HEK293 (cell line): ENCODE measurements at regions not wholly inside any gene's neighbourhood (a gene's known extent, or its start where the extent isn't known, plus 50 kb on each side); places are given as distances from the start of the nearest gene placed in this dataset.

Experiments used
- CTCF ChIA-PET: fragments of 350-600 bp; formaldehyde crosslinking; extraction: SDS; loops from one replicate; lab custom pipeline; 2021; ENCODE audit warnings: antibody characterized with exemption; lab: Yijun Ruan, JAX
- POLR2A ChIA-PET: fragments of 300-600 bp; formaldehyde crosslinking; extraction: SDS; loops from one replicate; lab custom pipeline; 2020; ENCODE audit warnings: antibody characterized with exemption, inconsistent platforms; lab: Yijun Ruan, JAX
- H3K27ac ChIP-seq: fragments of 200-500 bp; sonication (Bioruptor generic); 2 replicates; pipeline ENCODE4 v1.5.1; 2014; ENCODE audit warnings: low read depth, low read length, control low read depth, inconsistent platforms; ENCODE audit errors: extremely low read depth
- H3K36me3 ChIP-seq, 2 experiments: fragments of 200-500 bp in 1 of 2; sonication (Bioruptor generic) in 1 of 2; 1 replicate in 1 of 2; 2 replicates in 1 of 2; pipeline ENCODE4 v1.5.1; 2014 to 2017; ENCODE audit warnings: inconsistent platforms in 2 of 2, low read length in 2 of 2; ENCODE audit not compliant: control insufficient read depth in 2 of 2, insufficient read depth in 1 of 2
- H3K4me1 ChIP-seq: fragments of 200-500 bp; sonication (Bioruptor generic); 2 replicates; pipeline ENCODE4 v1.5.1; 2014; ENCODE audit warnings: mild to moderate bottlenecking, low read length, inconsistent platforms; ENCODE audit not compliant: control insufficient read depth, insufficient read depth
- H3K4me3 ChIP-seq: 2 replicates; pipeline ENCODE4 v1.5.1; 2011; ENCODE audit warnings: low read depth, mild to moderate bottlenecking, control low read depth, low read length, moderate library complexity
- H3K9me3 ChIP-seq: fragments of 200-500 bp; sonication (Bioruptor generic); 2 replicates; pipeline ENCODE4 v1.5.1; 2014; ENCODE audit warnings: low read depth, low read length, inconsistent platforms; ENCODE audit not compliant: control insufficient read depth, insufficient read depth
- ATF2 ChIP-seq: fragments of 450-650 bp; formaldehyde crosslinking; IDR thresholded peaks from 2 replicates; pipeline ENCODE4 v1.5.1; 2016; ENCODE audit warnings: missing biosample characterization, missing genetic modification characterization, low read depth
- GFI1B ChIP-seq: fragments of 450-650 bp; formaldehyde crosslinking; IDR thresholded peaks from 2 replicates; pipeline ENCODE4 v1.5.1; 2016; ENCODE audit warnings: missing biosample characterization, missing genetic modification characterization
- GLIS2 ChIP-seq: fragments of 450-650 bp; formaldehyde crosslinking; IDR thresholded peaks from 2 replicates; pipeline ENCODE4 v1.5.1; 2016; ENCODE audit warnings: missing biosample characterization, missing genetic modification characterization
- HIC1 ChIP-seq: fragments of 450-650 bp; formaldehyde crosslinking; IDR thresholded peaks from 2 replicates; pipeline ENCODE4 v1.5.1; 2016; ENCODE audit warnings: missing biosample characterization, missing genetic modification characterization
- KLF9 ChIP-seq: fragments of 450-650 bp; formaldehyde crosslinking; IDR thresholded peaks from 2 replicates; pipeline ENCODE4 v1.5.1; 2016; ENCODE audit warnings: missing biosample characterization, missing genetic modification characterization, low read depth
- SCRT2 ChIP-seq: fragments of 450-650 bp; formaldehyde crosslinking; IDR thresholded peaks from 2 replicates; pipeline ENCODE4 v1.5.1; 2016; ENCODE audit warnings: missing biosample characterization, missing genetic modification characterization
- ZBTB49 ChIP-seq: fragments of 450-650 bp; formaldehyde crosslinking; IDR thresholded peaks from 2 replicates; pipeline ENCODE4 v1.5.1; 2016; ENCODE audit warnings: missing biosample characterization, missing genetic modification characterization, low read depth
- ZFP3 ChIP-seq: fragments of 450-650 bp; formaldehyde crosslinking; IDR thresholded peaks from 2 replicates; pipeline ENCODE4 v1.5.1; 2016; ENCODE audit warnings: low read depth, missing biosample characterization, missing genetic modification characterization
- ZNF133 ChIP-seq: fragments of 450-650 bp; formaldehyde crosslinking; IDR thresholded peaks from 2 replicates; pipeline ENCODE4 v1.5.1; 2016; ENCODE audit warnings: missing biosample characterization, missing genetic modification characterization
- ZNF214 ChIP-seq: fragments of 450-650 bp; formaldehyde crosslinking; IDR thresholded peaks from 2 replicates; pipeline ENCODE4 v1.5.1; 2017; ENCODE audit warnings: missing biosample characterization, mild to moderate bottlenecking, missing genetic modification characterization, borderline replicate concordance
- ZNF223 ChIP-seq: fragments of 450-650 bp; formaldehyde crosslinking; IDR thresholded peaks from 2 replicates; pipeline ENCODE4 v1.5.1; 2016; ENCODE audit warnings: missing biosample characterization, missing genetic modification characterization
- ZNF248 ChIP-seq: fragments of 450-650 bp; formaldehyde crosslinking; IDR thresholded peaks from 2 replicates; pipeline ENCODE4 v1.5.1; 2017; ENCODE audit warnings: missing biosample characterization, missing genetic modification characterization
- ZNF423 ChIP-seq: fragments of 450-650 bp; formaldehyde crosslinking; IDR thresholded peaks from 2 replicates; pipeline ENCODE4 v1.5.1; 2016; ENCODE audit warnings: missing biosample characterization, missing genetic modification characterization
- ZNF433 ChIP-seq: fragments of 450-650 bp; formaldehyde crosslinking; IDR thresholded peaks from 2 replicates; pipeline ENCODE4 v1.5.1; 2016; ENCODE audit warnings: missing biosample characterization, missing genetic modification characterization, low read depth
- ZNF596 ChIP-seq: fragments of 450-650 bp; IDR thresholded peaks from 2 replicates; pipeline ENCODE4 v1.5.0; 2018; ENCODE audit warnings: missing biosample characterization, mild to moderate bottlenecking, missing genetic modification characterization, moderate library complexity
- ZNF600 ChIP-seq: fragments of 450-650 bp; formaldehyde crosslinking; IDR thresholded peaks from 2 replicates; pipeline ENCODE4 v1.5.1; 2016; ENCODE audit warnings: missing biosample characterization, missing genetic modification characterization
- ZNF664 ChIP-seq: fragments of 450-650 bp; formaldehyde crosslinking; IDR thresholded peaks from 2 replicates; pipeline ENCODE4 v1.5.1; 2016; ENCODE audit warnings: missing biosample characterization, missing genetic modification characterization
- ZNF670 ChIP-seq: fragments of 450-650 bp; formaldehyde crosslinking; IDR thresholded peaks from 2 replicates; pipeline ENCODE4 v1.5.1; 2016; ENCODE audit warnings: missing biosample characterization, missing genetic modification characterization, low read depth
- ZNF677 ChIP-seq: fragments of 450-650 bp; IDR thresholded peaks from 2 replicates; pipeline ENCODE4 v1.5.0; 2018; ENCODE audit warnings: missing biosample characterization, mild to moderate bottlenecking, missing genetic modification characterization, moderate library complexity
- ZNF76 ChIP-seq: fragments of 450-650 bp; formaldehyde crosslinking; IDR thresholded peaks from 2 replicates; pipeline ENCODE4; 2016; ENCODE audit warnings: low read depth, missing biosample characterization, missing genetic modification characterization, borderline replicate concordance
- ZNF768 ChIP-seq: fragments of 450-650 bp; formaldehyde crosslinking; IDR thresholded peaks from 2 replicates; pipeline ENCODE4 v1.5.1; 2018; ENCODE audit warnings: missing biosample characterization, mild to moderate bottlenecking, missing genetic modification characterization
- ZSCAN16 ChIP-seq: fragments of 450-650 bp; formaldehyde crosslinking; IDR thresholded peaks from 2 replicates; pipeline ENCODE4 v1.5.1; 2016; ENCODE audit warnings: missing biosample characterization, missing genetic modification characterization
- TF ChIP-seq, protein P1 (sequence below): IDR thresholded peaks from 2 replicates; pipeline ENCODE4 v1.6.1; 2011; ENCODE audit warnings: mild to moderate bottlenecking, low read depth, low read length, borderline replicate concordance
- TF ChIP-seq, protein P2 (sequence below): sonication (generic); formaldehyde crosslinking; IDR thresholded peaks from 2 replicates; pipeline ENCODE4 v1.8.1; 2022; ENCODE audit warnings: mild to moderate bottlenecking, moderate library complexity, missing genetic modification reagents
- TF ChIP-seq, protein P3 (sequence below): fragments of 450-650 bp; IDR thresholded peaks from 2 replicates; pipeline ENCODE4 v1.5.1; 2018; ENCODE audit warnings: missing biosample characterization, mild to moderate bottlenecking, missing genetic modification characterization

DNA sequence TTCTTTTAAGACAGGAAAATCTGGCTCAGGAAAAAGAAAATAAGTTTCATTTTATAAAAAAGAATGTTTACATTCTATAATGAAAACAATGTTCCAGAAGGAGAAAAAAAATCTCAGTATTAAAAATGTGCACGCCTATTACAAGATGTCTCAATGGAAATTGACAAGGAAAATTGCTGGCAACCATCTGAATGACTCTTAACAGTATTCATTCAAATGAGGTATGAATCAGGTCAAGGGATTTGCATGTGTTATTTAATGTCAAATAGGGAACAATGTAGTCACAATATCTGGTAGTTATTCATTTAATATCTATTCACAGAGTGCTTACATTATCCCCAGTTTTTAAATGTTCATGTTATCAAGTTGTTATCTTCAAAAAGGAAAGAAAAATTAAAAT is 208.4 kb upstream of the TRAM1L1 start:
- H3K4me3 ChIP-seq = no peak overlapping the region
- no peak overlapping the region for H3K27ac ChIP-seq
- POLR2A ChIA-PET = no interaction called here
- no peaks in the 10 kb centered on the region for H3K4me1 ChIP-seq
- TF ChIP-seq ZBTB49 (tag by site-specific recombination) (no peak), ZFP3 (no peak), ZNF223 (tag by site-specific recombination) (no peak), ZSCAN16 (tag by site-specific recombination) (no peak), ZNF133 (tag by site-specific recombination) (no peak), SCRT2 (tag by site-specific recombination) (no peak), ZNF596 (tag by site-specific recombination) (no peak), KLF9 (tag by site-specific recombination) (no peak), ATF2 (tag by site-specific recombination) (no peak), ZNF433 (tag by site-specific recombination) (no peak), ZNF670 (tag by site-specific recombination) (no peak), ZNF76 (tag by site-specific recombination) (no peak), ZNF664 (tag by site-specific recombination) (no peak), GLIS2 (tag by site-specific recombination) (no peak), ZNF600 (tag by site-specific recombination) (no peak)
- TF ChIP-seq, protein P1, sequence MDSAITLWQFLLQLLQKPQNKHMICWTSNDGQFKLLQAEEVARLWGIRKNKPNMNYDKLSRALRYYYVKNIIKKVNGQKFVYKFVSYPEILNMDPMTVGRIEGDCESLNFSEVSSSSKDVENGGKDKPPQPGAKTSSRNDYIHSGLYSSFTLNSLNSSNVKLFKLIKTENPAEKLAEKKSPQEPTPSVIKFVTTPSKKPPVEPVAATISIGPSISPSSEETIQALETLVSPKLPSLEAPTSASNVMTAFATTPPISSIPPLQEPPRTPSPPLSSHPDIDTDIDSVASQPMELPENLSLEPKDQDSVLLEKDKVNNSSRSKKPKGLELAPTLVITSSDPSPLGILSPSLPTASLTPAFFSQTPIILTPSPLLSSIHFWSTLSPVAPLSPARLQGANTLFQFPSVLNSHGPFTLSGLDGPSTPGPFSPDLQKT = no peak
- TF ChIP-seq, protein P2, sequence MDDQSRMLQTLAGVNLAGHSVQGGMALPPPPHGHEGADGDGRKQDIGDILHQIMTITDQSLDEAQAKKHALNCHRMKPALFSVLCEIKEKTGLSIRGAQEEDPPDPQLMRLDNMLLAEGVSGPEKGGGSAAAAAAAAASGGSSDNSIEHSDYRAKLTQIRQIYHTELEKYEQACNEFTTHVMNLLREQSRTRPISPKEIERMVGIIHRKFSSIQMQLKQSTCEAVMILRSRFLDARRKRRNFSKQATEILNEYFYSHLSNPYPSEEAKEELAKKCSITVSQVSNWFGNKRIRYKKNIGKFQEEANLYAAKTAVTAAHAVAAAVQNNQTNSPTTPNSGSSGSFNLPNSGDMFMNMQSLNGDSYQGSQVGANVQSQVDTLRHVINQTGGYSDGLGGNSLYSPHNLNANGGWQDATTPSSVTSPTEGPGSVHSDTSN (CRISPR knock-in tag) = no peak
- no peaks in the 10 kb centered on the region for H3K36me3 ChIP-seq
- H3K9me3 ChIP-seq = no peaks in the 10 kb centered on the region
- CTCF ChIA-PET = no interaction called here

GRCh38 chr4:117302226-117302625 is 216.8 kb upstream of the TRAM1L1 start:
- ChIA-PET POLR2A (no interaction called here), CTCF (no interaction called here)
- Histone ChIP-seq H3K27ac (no peak overlapping the region), H3K4me3 (no peak overlapping the region), H3K4me1 (no peaks in the 10 kb centered on the region), H3K9me3 (no peaks in the 10 kb centered on the region), H3K36me3 (no peaks in the 10 kb centered on the region)
- TF ChIP-seq GFI1B (no peak), ZNF214 (tag by site-specific recombination) (no peak), SCRT2 (tag by site-specific recombination) (no peak), ATF2 (tag by site-specific recombination) (no peak), ZNF677 (tag by site-specific recombination) (no peak), ZNF423 (tag by site-specific recombination) (no peak), ZNF248 (tag by site-specific recombination) (no peak), HIC1 (no peak), ZNF768 (tag by site-specific recombination) (no peak)
- TF ChIP-seq, protein P3, sequence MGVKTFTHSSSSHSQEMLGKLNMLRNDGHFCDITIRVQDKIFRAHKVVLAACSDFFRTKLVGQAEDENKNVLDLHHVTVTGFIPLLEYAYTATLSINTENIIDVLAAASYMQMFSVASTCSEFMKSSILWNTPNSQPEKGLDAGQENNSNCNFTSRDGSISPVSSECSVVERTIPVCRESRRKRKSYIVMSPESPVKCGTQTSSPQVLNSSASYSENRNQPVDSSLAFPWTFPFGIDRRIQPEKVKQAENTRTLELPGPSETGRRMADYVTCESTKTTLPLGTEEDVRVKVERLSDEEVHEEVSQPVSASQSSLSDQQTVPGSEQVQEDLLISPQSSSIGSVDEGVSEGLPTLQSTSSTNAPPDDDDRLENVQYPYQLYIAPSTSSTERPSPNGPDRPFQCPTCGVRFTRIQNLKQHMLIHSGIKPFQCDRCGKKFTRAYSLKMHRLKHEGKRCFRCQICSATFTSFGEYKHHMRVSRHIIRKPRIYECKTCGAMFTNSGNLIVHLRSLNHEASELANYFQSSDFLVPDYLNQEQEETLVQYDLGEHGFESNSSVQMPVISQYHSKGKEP = no peak
